Activated T-helper 1 cell treated with Interleukin-2 at 50 U/mL for 16 hours (primary cell): ENCODE measurements at regions not wholly inside any gene's neighbourhood (a gene's known extent, or its start where the extent isn't known, plus 50 kb on each side); places are given as distances from the start of the nearest gene placed in this dataset.
"Not testable (repeated sequence)": the region's sequence is repeated elsewhere in the genome, so short reads cannot be mapped to it uniquely, and the experiment has no call there.

ENCODE experiments used
- DNase-seq: peaks from one replicate; pipeline ENCODE4 v3.0.0-alpha.2; 2020; ENCODE audit warnings: low read depth

GRCh38 chr10:129165076-129165720 lies 301.8 kb upstream of the MGMT start:
- no peak for DNase-seq

- no peak for DNase-seq
These were observed 301.3 kb upstream of the MGMT start for GRCh38 chr10:129165770-129166169.

GRCh38 chr10:129168660-129169059 lies 298.4 kb upstream of the MGMT start:
- no peak for DNase-seq

- DNase-seq, result no peak
These were observed 297.9 kb upstream of the MGMT start for GRCh38 chr10:129169115-129169514.

- DNase-seq, result no peak
These were observed 296.2 kb upstream of the MGMT start for GRCh38 chr10:129170812-129171211.

- DNase-seq, result no peak
These were observed 295.2 kb upstream of the MGMT start for GRCh38 chr10:129171812-129172211.

GRCh38 chr10:129174232-129175014 lies 292.6 kb upstream of the MGMT start:
- DNase-seq, result no peak

GRCh38 chr10:129179245-129179971 lies 287.6 kb upstream of the MGMT start:
- DNase-seq, result no peak

- no peak for DNase-seq
These were observed 286.9 kb upstream of the MGMT start for GRCh38 chr10:129179972-129180678.

GRCh38 chr10:129184196-129184595 lies 282.8 kb upstream of the MGMT start:
- DNase-seq, result no peak

- DNase-seq, result no peak
These were observed 279.7 kb upstream of the MGMT start for GRCh38 chr10:129187331-129187730.

- no peak for DNase-seq
These were observed 275.2 kb upstream of the MGMT start for GRCh38 chr10:129191797-129192196.

GRCh38 chr10:129192344-129193128 lies 274.5 kb upstream of the MGMT start:
- no peak for DNase-seq

GRCh38 chr10:129193148-129193547 lies 273.9 kb upstream of the MGMT start:
- DNase-seq, result no peak

- no peak for DNase-seq
These were observed 272.7 kb upstream of the MGMT start for GRCh38 chr10:129194181-129194870.

GRCh38 chr10:129199826-129200225 lies 267.2 kb upstream of the MGMT start:
- no peak for DNase-seq

GRCh38 chr10:129203819-129204218 lies 263.2 kb upstream of the MGMT start:
- no peak for DNase-seq

GRCh38 chr10:129207297-129207696 lies 259.7 kb upstream of the MGMT start:
- DNase-seq, result no peak

- DNase-seq, result no peak
These were observed 256.2 kb upstream of the MGMT start for GRCh38 chr10:129210876-129211275.

GRCh38 chr10:129213256-129213655 lies 253.8 kb upstream of the MGMT start:
- no peak for DNase-seq

- not testable (repeated sequence) for DNase-seq
These were observed 253.0 kb upstream of the MGMT start for GRCh38 chr10:129213996-129214395.
